GM23338 (cell line): ENCODE measurements at regions not wholly inside any gene's neighbourhood (a gene's known extent, or its start where the extent isn't known, plus 50 kb on each side); places are given as distances from the start of the nearest gene placed in this dataset.
A peak's percentile ranks its signal among the peaks of the same experiment; 100 is the strongest.

Experiments
- ATAC-seq: fragments of 200-7000 bp; cut with Tn5 transposase; 3 replicates; pipeline ENCODE4 v1.9.1; 2020
- DNase-seq: peaks from one replicate; pipeline ENCODE4 v3.0.0-alpha.2; 2015; ENCODE audit warnings: low spot score
- H2AFZ ChIP-seq: fragments of 200-600 bp; sonication (generic); 2 replicates; pipeline ENCODE4 v1.8.0; 2016; ENCODE audit warnings: antibody characterized with exemption, mild to moderate bottlenecking, moderate library complexity
- H3F3A ChIP-seq: fragments of 200-600 bp; sonication (generic); replicated peaks from 2 replicates; pipeline ENCODE4 v1.8.0; 2017; ENCODE audit warnings: antibody characterized with exemption, mixed run types, low read depth
- H3K27ac ChIP-seq: fragments of 200-600 bp; sonication (generic); 2 replicates; pipeline ENCODE4 v1.6.1; 2016; ENCODE audit warnings: low read depth
- H3K27me3 ChIP-seq: fragments of 200-600 bp; sonication (generic); 2 replicates; pipeline ENCODE4 v1.8.0; 2016; ENCODE audit warnings: mild to moderate bottlenecking, mixed run types, moderate library complexity; ENCODE audit not compliant: insufficient read depth
- H3K36me3 ChIP-seq: fragments of 200-600 bp; sonication (generic); 2 replicates; pipeline ENCODE4 v1.8.0; 2016; ENCODE audit warnings: mild to moderate bottlenecking; ENCODE audit not compliant: insufficient read depth
- H3K4me1 ChIP-seq: fragments of 200-600 bp; sonication (generic); 2 replicates; pipeline ENCODE4 v1.8.0; 2016; ENCODE audit warnings: mild to moderate bottlenecking, moderate library complexity; ENCODE audit not compliant: insufficient read depth
- H3K4me2 ChIP-seq: fragments of 200-600 bp; sonication (generic); 2 replicates; pipeline ENCODE4 v1.7.1; 2017; ENCODE audit warnings: mixed run types
- H3K4me3 ChIP-seq: fragments of 200-600 bp; sonication (generic); 2 replicates; pipeline ENCODE4 v1.6.1; 2016; ENCODE audit warnings: mixed run types
- H3K79me2 ChIP-seq: fragments of 200-600 bp; sonication (generic); replicated peaks from 2 replicates; pipeline ENCODE4 v1.8.0; 2017; ENCODE audit warnings: mild to moderate bottlenecking; ENCODE audit not compliant: insufficient read depth
- H3K9me2 ChIP-seq: fragments of 200-600 bp; sonication (generic); 2 replicates; pipeline ENCODE4 v1.8.0; 2017; ENCODE audit not compliant: insufficient read depth
- H4K20me1 ChIP-seq: fragments of 200-600 bp; sonication (generic); replicated peaks from 2 replicates; pipeline ENCODE4 v1.8.0; 2017; ENCODE audit warnings: mild to moderate bottlenecking; ENCODE audit not compliant: insufficient read depth
- H3K27ac Mint-ChIP-seq: 2 replicates; pipeline ENCODE4 v1.8.0; 2020; ENCODE audit warnings: inconsistent platforms, mild to moderate bottlenecking, moderate library complexity, mixed read lengths
- H3K27me3 Mint-ChIP-seq: 3 replicates; pipeline ENCODE4 v1.8.0; 2022; ENCODE audit warnings: low read depth, mild to moderate bottlenecking, moderate library complexity, mixed read lengths, inconsistent platforms; ENCODE audit not compliant: insufficient read depth, poor library complexity
- H3K36me3 Mint-ChIP-seq: 3 replicates; pipeline ENCODE4 v1.8.0; 2021; ENCODE audit warnings: low read depth, mild to moderate bottlenecking, inconsistent platforms, moderate library complexity, mixed read lengths
- H3K4me1 Mint-ChIP-seq: 3 replicates; pipeline ENCODE4 v1.8.0; 2020; ENCODE audit warnings: mild to moderate bottlenecking, inconsistent platforms, mixed read lengths
- H3K4me3 Mint-ChIP-seq: 3 replicates; pipeline ENCODE4 v1.8.0; 2021; ENCODE audit warnings: moderate library complexity, mild to moderate bottlenecking, inconsistent platforms, mixed read lengths
- H3K9me3 Mint-ChIP-seq: 3 replicates; pipeline ENCODE4 v1.8.0; 2020; ENCODE audit warnings: moderate library complexity, mild to moderate bottlenecking, inconsistent platforms, mixed read lengths
- CREB1 ChIP-seq: fragments of 250-450 bp; sonication (Bioruptor Pico); IDR thresholded peaks from 2 replicates; pipeline ENCODE4 v1.5.0; 2020; ENCODE audit warnings: low read depth, mild to moderate bottlenecking, moderate library complexity
- CTCF ChIP-seq, 2 experiments: fragments of 200-600 bp in 1 of 2; sonication (generic) in 1 of 2; conservative IDR thresholded peaks; 2 replicates each; pipeline versions ENCODE4 v1.5.1 to v1.6.1; 2016 to 2017; ENCODE audit warnings: antibody characterized with exemption in 2 of 2, low read depth in 2 of 2, mild to moderate bottlenecking in 2 of 2, moderate library complexity in 1 of 2
- ETS1 ChIP-seq: IDR thresholded peaks from 2 replicates; pipeline ENCODE4 v1.6.1; 2016; ENCODE audit warnings: antibody characterized with exemption
- EZH2 ChIP-seq: fragments of 200-600 bp; sonication (generic); IDR thresholded peaks from one replicate; pipeline ENCODE4 v1.8.0; 2017; ENCODE audit warnings: antibody characterized with exemption, mild to moderate bottlenecking, low read depth; ENCODE audit not compliant: unreplicated experiment
- EZH2phosphoT487 ChIP-seq: fragments of 200-600 bp; sonication (generic); IDR thresholded peaks from one replicate; pipeline ENCODE4 v1.8.1; 2018; ENCODE audit warnings: antibody characterized with exemption; ENCODE audit not compliant: unreplicated experiment
- JUNB ChIP-seq: IDR thresholded peaks from one replicate; pipeline ENCODE4 v1.6.1; 2016; ENCODE audit warnings: antibody characterized with exemption; ENCODE audit not compliant: unreplicated experiment
- NANOG ChIP-seq: IDR thresholded peaks from 2 replicates; pipeline ENCODE4 v1.6.1; 2016; ENCODE audit warnings: antibody characterized with exemption, borderline replicate concordance
- POLR2AphosphoS5 ChIP-seq: IDR thresholded peaks from 2 replicates; pipeline ENCODE4 v1.6.1; 2016; ENCODE audit warnings: antibody characterized with exemption, low read depth
- REST ChIP-seq: IDR thresholded peaks from one replicate; pipeline ENCODE4 v1.6.1; 2018; ENCODE audit warnings: antibody characterized with exemption; ENCODE audit not compliant: unreplicated experiment
- STAT1 ChIP-seq: IDR thresholded peaks from one replicate; pipeline ENCODE4 v1.6.1; 2016; ENCODE audit warnings: antibody characterized with exemption; ENCODE audit not compliant: unreplicated experiment
- ZNF114 ChIP-seq: fragments of 250-450 bp; sonication (Bioruptor Pico); IDR thresholded peaks from 2 replicates; pipeline ENCODE4 v1.5.0; 2020; ENCODE audit warnings: mild to moderate bottlenecking, moderate library complexity
- ZNF331 ChIP-seq: fragments of 250-450 bp; sonication (Bioruptor Pico); IDR thresholded peaks from 2 replicates; pipeline ENCODE4 v1.5.0; 2020; ENCODE audit warnings: low read depth, mild to moderate bottlenecking, moderate library complexity
- ZNF462 ChIP-seq: fragments of 250-450 bp; sonication (Bioruptor Pico); IDR thresholded peaks from 2 replicates; pipeline ENCODE4 v1.5.0; 2020; ENCODE audit warnings: mild to moderate bottlenecking, moderate library complexity

GRCh38 chr2:149782572-149782971 is 195.0 kb upstream of the MMADHC start (continued):
- TF ChIP-seq REST (no peak), POLR2AphosphoS5 (no peak), JUNB (no peak)

- H2AFZ ChIP-seq, result peak overlapping the region; percentile 49; the same call in 1 of the 2 replicates
- TF ChIP-seq EZH2, result no peak
- no peak for TF ChIP-seq NANOG
- no peak for TF ChIP-seq POLR2AphosphoS5
- TF ChIP-seq ZNF462, result no peak
- no peak for TF ChIP-seq ZNF331
- no peak for TF ChIP-seq STAT1
- no peak for TF ChIP-seq ETS1
- TF ChIP-seq CTCF (conservative IDR thresholded peaks at IDR 0.05; ENCODE audit: low read depth in 2 of 2), result no peak
- TF ChIP-seq EZH2phosphoT487, result no peak
- no peak for TF ChIP-seq CREB1
- TF ChIP-seq JUNB, result no peak
- TF ChIP-seq ZNF114, result no peak
Measured at GRCh38 chr2:149781263-149781808, 193.8 kb upstream of the MMADHC start.

More at GRCh38 chr2:149781263-149781808, 193.8 kb upstream of the MMADHC start:
- Mint-ChIP-seq H3K36me3 (peaks cover 3% of the 10 kb centered on the region; the same call in 1 of the 3 replicates), H3K4me1 (no peaks in the 10 kb centered on the region), H3K27ac (no peak overlapping the region), H3K9me3 (no peaks in the 10 kb centered on the region; the same call in 2 of the 3 replicates), H3K4me3 (no peak overlapping the region), H3K27me3 (peaks cover 1% of the 10 kb centered on the region)
- H3F3A ChIP-seq, result no peaks in the 10 kb centered on the region
- no peaks in the 10 kb centered on the region for H3K36me3 ChIP-seq
- H3K4me3 ChIP-seq, result no peak overlapping the region
- no peaks in the 10 kb centered on the region for H4K20me1 ChIP-seq
- H3K27ac ChIP-seq, result no peak overlapping the region
- no peaks in the 10 kb centered on the region for H3K79me2 ChIP-seq
- H3K4me2 ChIP-seq, result no peak overlapping the region
- no peaks in the 10 kb centered on the region; the same call in 1 of the 2 replicates for H3K9me2 ChIP-seq
- no peaks in the 10 kb centered on the region for H3K27me3 ChIP-seq
- DNase-seq (no peak), ATAC-seq (no peak)
- H3K4me1 ChIP-seq, result no peaks in the 10 kb centered on the region
